HL-60 (cell line): ENCODE measurements at regions not wholly inside any gene's neighbourhood (a gene's known extent, or its start where the extent isn't known, plus 50 kb on each side); places are given as distances from the start of the nearest gene placed in this dataset.
"Not testable (repeated sequence)": the region's sequence is repeated elsewhere in the genome, so short reads cannot be mapped to it uniquely, and the experiment has no call there.

Source experiments
- GABPA ChIP-seq: IDR thresholded peaks from 2 replicates; pipeline ENCODE4 v1.6.1; 2012; ENCODE audit warnings: low read depth
- POLR2AphosphoS5 ChIP-seq: IDR thresholded peaks from 2 replicates; pipeline ENCODE4 v1.6.1; 2012; ENCODE audit warnings: low read depth
- SPI1 ChIP-seq: IDR thresholded peaks from 2 replicates; pipeline ENCODE4 v1.6.1; 2012; ENCODE audit warnings: low read depth, mild to moderate bottlenecking, borderline replicate concordance
- TF ChIP-seq, protein P1 (sequence below): IDR thresholded peaks from one replicate; pipeline ENCODE4 v1.5.1; 2011; ENCODE audit warnings: low read length, control low read depth, inconsistent platforms; ENCODE audit not compliant: insufficient read depth
- TF ChIP-seq, protein P2 (sequence below): IDR thresholded peaks from 2 replicates; pipeline ENCODE4 v1.6.1; 2012; ENCODE audit warnings: low read depth; ENCODE audit not compliant: insufficient replicate concordance

DNA sequence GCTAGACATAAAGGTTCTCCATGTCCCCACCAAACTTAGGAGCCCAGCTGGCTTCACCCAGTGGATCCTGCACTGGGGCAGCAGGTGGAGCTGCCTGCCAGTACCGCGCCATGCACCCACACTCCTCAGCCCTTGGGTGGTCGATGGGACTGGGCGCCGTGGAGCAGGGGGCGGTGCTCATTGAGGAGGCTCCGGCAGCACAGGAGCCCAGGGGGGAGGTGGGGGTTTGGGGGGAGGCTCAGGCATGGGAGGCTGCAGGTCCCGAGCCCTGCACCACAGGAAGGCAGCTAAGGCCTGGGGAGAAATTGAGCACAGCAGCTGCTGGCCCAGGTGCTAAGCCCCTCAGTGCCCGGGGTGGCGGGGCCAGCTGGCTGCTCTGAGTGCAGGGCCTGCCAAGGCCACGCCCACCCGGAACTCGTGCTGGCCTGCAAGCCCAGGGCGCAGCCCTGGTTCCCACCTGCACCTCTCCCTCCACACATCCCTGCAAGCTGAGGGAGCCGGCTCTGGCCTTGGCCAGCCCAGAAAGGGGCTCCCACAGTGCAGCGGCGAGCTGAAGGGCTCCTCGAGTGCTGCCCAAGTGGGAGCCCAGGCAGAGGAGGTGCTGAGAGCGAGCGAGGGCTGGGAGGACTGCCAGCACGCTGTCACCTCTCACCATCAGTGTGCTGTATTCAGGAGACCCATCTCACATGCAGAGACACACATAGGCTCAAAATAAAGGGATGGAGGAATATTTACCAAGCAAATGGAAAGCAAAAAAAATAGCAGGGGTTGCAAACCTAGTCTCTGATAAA, 422.5 kb downstream of the NUP35 start:
- TF ChIP-seq, protein P1, sequence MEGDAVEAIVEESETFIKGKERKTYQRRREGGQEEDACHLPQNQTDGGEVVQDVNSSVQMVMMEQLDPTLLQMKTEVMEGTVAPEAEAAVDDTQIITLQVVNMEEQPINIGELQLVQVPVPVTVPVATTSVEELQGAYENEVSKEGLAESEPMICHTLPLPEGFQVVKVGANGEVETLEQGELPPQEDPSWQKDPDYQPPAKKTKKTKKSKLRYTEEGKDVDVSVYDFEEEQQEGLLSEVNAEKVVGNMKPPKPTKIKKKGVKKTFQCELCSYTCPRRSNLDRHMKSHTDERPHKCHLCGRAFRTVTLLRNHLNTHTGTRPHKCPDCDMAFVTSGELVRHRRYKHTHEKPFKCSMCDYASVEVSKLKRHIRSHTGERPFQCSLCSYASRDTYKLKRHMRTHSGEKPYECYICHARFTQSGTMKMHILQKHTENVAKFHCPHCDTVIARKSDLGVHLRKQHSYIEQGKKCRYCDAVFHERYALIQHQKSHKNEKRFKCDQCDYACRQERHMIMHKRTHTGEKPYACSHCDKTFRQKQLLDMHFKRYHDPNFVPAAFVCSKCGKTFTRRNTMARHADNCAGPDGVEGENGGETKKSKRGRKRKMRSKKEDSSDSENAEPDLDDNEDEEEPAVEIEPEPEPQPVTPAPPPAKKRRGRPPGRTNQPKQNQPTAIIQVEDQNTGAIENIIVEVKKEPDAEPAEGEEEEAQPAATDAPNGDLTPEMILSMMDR: not testable (repeated sequence)
- not testable (repeated sequence) for TF ChIP-seq POLR2AphosphoS5, GABPA, SPI1
- TF ChIP-seq, protein P2, sequence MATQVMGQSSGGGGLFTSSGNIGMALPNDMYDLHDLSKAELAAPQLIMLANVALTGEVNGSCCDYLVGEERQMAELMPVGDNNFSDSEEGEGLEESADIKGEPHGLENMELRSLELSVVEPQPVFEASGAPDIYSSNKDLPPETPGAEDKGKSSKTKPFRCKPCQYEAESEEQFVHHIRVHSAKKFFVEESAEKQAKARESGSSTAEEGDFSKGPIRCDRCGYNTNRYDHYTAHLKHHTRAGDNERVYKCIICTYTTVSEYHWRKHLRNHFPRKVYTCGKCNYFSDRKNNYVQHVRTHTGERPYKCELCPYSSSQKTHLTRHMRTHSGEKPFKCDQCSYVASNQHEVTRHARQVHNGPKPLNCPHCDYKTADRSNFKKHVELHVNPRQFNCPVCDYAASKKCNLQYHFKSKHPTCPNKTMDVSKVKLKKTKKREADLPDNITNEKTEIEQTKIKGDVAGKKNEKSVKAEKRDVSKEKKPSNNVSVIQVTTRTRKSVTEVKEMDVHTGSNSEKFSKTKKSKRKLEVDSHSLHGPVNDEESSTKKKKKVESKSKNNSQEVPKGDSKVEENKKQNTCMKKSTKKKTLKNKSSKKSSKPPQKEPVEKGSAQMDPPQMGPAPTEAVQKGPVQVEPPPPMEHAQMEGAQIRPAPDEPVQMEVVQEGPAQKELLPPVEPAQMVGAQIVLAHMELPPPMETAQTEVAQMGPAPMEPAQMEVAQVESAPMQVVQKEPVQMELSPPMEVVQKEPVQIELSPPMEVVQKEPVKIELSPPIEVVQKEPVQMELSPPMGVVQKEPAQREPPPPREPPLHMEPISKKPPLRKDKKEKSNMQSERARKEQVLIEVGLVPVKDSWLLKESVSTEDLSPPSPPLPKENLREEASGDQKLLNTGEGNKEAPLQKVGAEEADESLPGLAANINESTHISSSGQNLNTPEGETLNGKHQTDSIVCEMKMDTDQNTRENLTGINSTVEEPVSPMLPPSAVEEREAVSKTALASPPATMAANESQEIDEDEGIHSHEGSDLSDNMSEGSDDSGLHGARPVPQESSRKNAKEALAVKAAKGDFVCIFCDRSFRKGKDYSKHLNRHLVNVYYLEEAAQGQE: not testable (repeated sequence)
